Colon (tissue), 2 donors: ENCODE measurements at regions not wholly inside any gene's neighbourhood (a gene's known extent, or its start where the extent isn't known, plus 50 kb on each side); places are given as distances from the start of the nearest gene placed in this dataset.
"Not testable (repeated sequence)": the region's sequence is repeated elsewhere in the genome, so short reads cannot be mapped to it uniquely, and the experiment has no call there.

Experiments used
- FAIRE-seq: peaks from 2 replicates; lab custom pipeline; 2012; peaks lifted over from hg19 to GRCh38; lab: Jason Lieb, UNC
- donor health status: control.
- donor health status: control.

DNA sequence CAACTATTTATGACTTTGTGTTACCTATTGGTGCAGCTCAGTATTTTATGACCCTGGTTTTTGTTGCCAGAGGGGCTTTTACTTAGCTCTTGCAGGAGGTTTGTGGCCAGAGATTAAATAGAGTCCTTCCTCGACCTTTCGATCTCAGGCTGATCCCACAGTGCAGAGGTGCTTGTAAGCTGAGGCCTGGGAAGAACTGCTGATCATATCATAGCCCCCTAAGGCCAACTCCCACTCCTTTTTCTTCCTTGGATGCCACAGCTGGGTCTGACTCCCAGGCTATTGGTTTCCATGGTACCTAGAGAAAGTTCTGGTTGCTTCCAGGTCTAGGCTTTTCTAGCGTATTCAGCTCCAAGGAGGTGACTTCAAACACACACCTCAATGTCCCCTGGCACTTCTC lies 324.9 kb downstream of the FOXO1 start:
- no peak for FAIRE-seq

- no peak for FAIRE-seq
Measured at GRCh38 chr13:40342461-40342860, 324.0 kb downstream of the FOXO1 start.

DNA sequence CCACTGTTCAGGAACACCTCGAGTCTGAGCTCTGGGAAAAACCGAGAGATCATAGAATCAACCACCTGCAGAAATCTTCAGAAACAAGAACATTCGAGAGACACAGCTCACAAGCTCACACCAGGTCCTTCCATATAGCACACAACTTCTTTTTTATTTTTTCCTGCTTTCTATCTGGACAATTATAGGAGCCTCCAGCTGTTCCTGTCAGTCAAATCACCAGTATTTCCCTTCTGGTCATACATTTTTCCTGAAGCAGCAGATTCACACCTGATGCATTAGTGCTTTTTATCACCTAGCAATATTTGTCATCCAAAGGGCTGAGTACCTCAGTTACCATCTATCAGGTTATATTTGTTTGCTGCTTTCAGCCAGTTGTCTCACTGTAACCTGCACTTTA lies 323.5 kb downstream of the FOXO1 start:
- no peak for FAIRE-seq

- no peak for FAIRE-seq
Measured at GRCh38 chr13:40343550-40344269, 322.7 kb downstream of the FOXO1 start.

- FAIRE-seq: no peak
Measured at GRCh38 chr13:40344270-40345148, 321.9 kb downstream of the FOXO1 start.

DNA sequence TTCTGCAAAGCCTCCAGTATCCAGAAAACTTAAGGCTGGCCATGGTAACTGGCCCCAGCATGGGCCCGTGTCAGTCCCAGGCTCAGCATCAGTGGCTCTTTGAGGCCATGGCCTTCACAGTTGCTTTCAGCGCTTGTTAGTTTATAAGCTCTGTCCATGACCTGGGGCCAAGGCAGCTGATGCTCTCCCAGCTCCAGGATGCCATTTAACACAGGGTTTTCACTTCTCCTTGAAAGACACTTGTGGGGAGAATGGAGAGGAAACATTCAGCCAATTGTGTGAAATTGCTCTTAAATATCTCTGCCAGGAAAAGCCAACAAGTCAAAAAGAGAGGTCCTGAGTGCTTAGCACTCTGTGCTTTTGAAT lies 321.3 kb downstream of the FOXO1 start:
- no peak for FAIRE-seq

GRCh38 chr13:40345654-40346372 lies 320.6 kb downstream of the FOXO1 start:
- FAIRE-seq: no peak

- FAIRE-seq: no peak
Measured at GRCh38 chr13:40346592-40346991, 319.8 kb downstream of the FOXO1 start.

GRCh38 chr13:40348096-40348679 lies 318.3 kb downstream of the FOXO1 start:
- FAIRE-seq: no peak

DNA sequence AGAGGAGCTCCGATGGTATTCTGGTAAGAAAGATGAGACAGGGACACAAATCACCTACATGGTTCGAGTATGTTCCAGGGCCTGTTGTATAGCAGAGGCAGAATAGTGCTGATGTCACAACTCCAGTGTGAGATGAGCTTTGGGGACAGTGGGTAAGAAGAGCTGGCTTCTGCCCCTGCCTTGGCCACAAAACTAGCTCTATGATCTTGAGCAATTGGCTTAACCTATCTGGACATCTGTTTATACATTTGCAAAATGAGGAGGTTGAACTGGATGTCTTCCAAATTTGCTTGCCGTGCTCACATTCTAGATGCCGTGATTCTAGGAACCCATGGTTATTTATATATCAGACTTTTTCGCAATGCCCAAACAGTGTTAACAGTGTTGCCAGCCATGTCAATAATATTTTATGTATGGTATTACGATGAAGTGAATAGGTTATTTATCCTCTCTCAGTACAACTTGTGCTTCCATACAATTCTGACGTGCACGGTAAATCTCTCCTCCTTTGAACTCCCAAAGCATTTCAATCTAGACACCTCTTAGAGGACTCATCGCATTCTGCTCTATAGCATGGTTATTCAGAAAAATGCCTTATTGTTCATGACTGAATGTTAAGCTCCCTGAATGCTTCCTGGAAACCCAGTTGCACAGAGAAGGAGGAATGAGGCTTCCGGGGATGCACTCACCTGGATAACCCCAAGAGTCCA lies 316.0 kb downstream of the FOXO1 start:
- no peak for FAIRE-seq

GRCh38 chr13:40351537-40352379 lies 314.7 kb downstream of the FOXO1 start:
- FAIRE-seq: no peak

- FAIRE-seq: no peak
Measured at GRCh38 chr13:40352380-40352778, 314.1 kb downstream of the FOXO1 start.

DNA sequence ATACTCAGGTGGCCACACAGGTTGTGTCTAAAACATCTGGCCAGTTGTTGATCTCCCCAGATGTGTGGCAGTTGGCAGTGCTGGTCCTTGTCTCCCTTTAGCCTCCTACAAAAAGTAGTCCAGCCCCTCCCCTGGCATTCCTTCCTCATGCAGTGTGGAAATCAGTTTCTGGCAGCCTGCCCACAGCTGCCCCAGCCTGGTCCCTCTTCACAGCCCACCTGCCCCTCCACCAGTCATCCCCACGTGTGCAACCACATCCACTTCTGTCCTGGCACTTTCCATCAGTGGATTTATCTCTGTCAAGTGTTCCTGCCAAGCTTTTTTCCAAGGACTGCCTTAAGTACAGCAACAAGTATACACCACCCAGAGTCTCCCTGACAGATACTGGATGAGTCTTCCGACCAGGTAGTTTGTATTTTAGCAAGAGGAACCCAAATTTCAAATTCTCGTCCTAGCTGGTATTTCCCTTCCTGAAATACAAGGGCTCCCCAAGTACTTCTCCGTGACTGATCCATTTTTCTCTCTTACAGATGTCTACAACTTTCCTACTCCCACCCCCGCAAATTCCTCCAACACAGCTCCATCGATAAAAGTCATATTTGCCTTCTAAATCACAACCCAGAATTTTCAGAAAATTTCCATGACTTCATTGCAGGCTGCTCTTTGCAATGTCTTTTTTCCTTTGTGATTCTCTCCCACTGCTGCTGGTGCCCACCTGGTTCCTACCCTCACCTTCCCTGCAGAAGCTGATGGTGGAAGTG lies 313.5 kb downstream of the FOXO1 start:
- FAIRE-seq: no peak

DNA sequence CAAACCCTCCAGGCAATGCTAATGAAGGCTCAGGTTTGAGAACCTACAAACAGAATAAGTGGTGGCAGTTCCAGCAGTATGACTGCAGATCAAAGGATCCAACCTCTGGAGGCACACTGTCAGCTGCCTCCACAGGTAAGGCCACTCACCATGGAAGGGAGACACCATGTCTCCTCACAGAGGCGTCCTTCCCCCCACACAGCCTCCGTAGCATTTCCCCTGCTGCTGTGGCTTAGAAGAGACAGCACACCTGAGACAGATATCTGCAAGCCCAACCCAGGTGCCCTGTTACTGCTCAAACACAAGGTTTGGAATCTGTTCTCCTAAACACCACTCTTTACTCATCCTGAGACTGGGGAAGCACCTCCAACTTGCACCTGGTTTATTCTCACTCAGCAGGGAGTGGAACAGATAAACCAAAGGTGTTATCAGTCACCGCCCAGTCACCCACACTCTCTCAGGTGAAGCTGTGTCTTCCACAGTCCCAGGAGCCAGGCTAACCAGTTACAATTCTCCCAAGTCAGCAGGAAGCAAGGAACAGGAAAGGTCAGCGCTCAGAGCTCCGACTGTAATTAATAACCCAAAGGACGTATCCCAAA lies 311.2 kb downstream of the FOXO1 start:
- FAIRE-seq: no peak

DNA sequence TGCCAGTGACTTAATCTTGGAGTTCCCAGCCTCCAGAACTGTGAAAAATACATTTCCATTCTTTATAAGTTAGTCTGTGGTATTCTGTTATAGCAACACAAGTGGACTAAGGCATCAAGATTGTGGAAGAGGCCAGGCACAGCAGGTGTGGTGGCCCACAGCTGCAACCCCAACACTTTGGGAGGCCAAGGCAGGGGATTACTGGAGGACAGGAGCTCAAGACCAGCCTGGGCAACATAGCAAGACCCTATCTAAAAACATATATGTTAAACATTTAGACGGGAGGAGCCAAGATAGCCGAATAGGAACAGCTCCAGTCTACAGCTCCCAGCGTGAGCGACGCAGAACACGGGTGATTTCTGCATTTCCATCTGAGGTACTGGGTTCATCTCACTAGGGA lies 310.4 kb downstream of the FOXO1 start:
- no peak for FAIRE-seq

DNA sequence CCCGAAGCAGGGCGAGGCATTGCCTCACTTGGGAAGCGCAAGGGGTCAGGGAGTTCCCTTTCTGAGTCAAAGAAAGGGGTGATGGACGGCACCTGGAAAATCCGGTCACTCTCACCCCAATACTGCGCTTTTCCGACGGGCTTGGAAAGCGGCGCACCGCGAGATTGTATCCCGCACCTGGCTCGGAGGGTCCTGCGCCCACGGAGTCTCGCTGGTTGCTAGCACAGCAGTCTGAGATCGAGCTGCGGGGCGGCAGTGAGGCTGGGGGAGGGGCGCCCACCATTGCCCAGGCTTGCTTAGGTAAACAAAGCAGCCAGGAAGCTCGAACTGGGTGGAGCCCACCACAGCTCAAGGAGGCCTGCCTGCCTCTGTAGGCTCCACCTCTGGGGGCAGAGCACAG lies 310.0 kb downstream of the FOXO1 start:
- FAIRE-seq: not testable (repeated sequence)

GRCh38 chr13:40362502-40362901 lies 303.9 kb downstream of the FOXO1 start:
- FAIRE-seq: no peak

DNA sequence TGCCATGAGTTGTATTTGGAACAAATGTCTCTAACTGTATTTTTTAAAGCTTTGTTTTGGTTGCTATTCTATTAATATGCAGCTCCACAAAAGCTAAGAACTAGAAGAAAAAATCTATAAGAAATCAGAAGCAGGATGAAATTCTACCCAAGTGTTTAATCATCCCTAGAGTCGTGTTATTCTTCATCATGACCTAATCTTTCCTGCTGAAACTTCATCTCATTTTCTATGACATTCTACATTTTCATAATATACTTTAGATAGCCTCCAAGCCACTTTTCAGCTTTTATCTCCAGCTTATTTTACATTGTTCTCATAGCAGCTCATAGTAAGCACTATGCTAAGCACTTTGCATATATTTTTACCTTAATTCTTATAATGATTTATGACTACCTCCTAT lies 302.8 kb downstream of the FOXO1 start:
- FAIRE-seq: no peak

GRCh38 chr13:40366119-40366518 lies 300.3 kb downstream of the FOXO1 start:
- FAIRE-seq: no peak
